HT1080 (cell line): ENCODE measurements at regions not wholly inside any gene's neighbourhood (a gene's known extent, or its start where the extent isn't known, plus 50 kb on each side); places are given as distances from the start of the nearest gene placed in this dataset.
"Not testable (repeated sequence)": the region's sequence is repeated elsewhere in the genome, so short reads cannot be mapped to it uniquely, and the experiment has no call there.

ENCODE experiments used
- DNase-seq: peaks from one replicate; pipeline ENCODE4 v3.0.0-alpha.2; 2015; ENCODE audit warnings: low read depth

- DNase-seq: no peak
Measured at GRCh38 chr12:88904705-88905104, 324.4 kb upstream of the KITLG start.

- no peak for DNase-seq
Measured at GRCh38 chr12:88903333-88903732, 323.1 kb upstream of the KITLG start.

- DNase-seq: peak; percentile 28
Measured at GRCh38 chr12:88897723-88898122, 317.5 kb upstream of the KITLG start.

- peak; percentile 41 for DNase-seq
Measured at GRCh38 chr12:88896958-88897357, 316.7 kb upstream of the KITLG start.

- peak; percentile 10 for DNase-seq
Measured at GRCh38 chr12:88895634-88896033, 315.4 kb upstream of the KITLG start.

GRCh38 chr12:88893801-88894200 is 313.5 kb upstream of the KITLG start:
- DNase-seq: no peak

GRCh38 chr12:88891434-88891833 is 311.2 kb upstream of the KITLG start:
- DNase-seq: not testable (repeated sequence)

GRCh38 chr12:88889326-88890110 is 309.2 kb upstream of the KITLG start:
- no peak for DNase-seq

- DNase-seq: no peak
Measured at GRCh38 chr12:88884600-88884999, 304.3 kb upstream of the KITLG start.

GRCh38 chr12:88882662-88883061 is 302.4 kb upstream of the KITLG start:
- no peak for DNase-seq

GRCh38 chr12:88880051-88880450 is 299.8 kb upstream of the KITLG start:
- DNase-seq: no peak

GRCh38 chr12:88878295-88878694 is 298.0 kb upstream of the KITLG start:
- no peak for DNase-seq

GRCh38 chr12:88876857-88877256 is 296.6 kb upstream of the KITLG start:
- DNase-seq: peak; percentile 25

GRCh38 chr12:88870000-88870737 is 289.9 kb upstream of the KITLG start:
- no peak for DNase-seq

- no peak for DNase-seq
Measured at GRCh38 chr12:88868050-88868449, 287.8 kb upstream of the KITLG start.

- DNase-seq: no peak
Measured at GRCh38 chr12:88867510-88867909, 287.2 kb upstream of the KITLG start.

- no peak for DNase-seq
Measured at GRCh38 chr12:88866881-88867280, 286.6 kb upstream of the KITLG start.

- no peak for DNase-seq
Measured at GRCh38 chr12:88865537-88865936, 285.3 kb upstream of the KITLG start.

- no peak for DNase-seq
Measured at GRCh38 chr12:88860851-88861250, 280.6 kb upstream of the KITLG start.

- DNase-seq: no peak
Measured at GRCh38 chr12:88856201-88856600, 275.9 kb upstream of the KITLG start.

GRCh38 chr12:88855301-88855700 is 275.0 kb upstream of the KITLG start:
- no peak for DNase-seq

- DNase-seq: peak; percentile 53
Measured at GRCh38 chr12:88854260-88854659, 274.0 kb upstream of the KITLG start.

GRCh38 chr12:88847246-88847645 is 267.0 kb upstream of the KITLG start:
- not testable (repeated sequence) for DNase-seq
